ENCODE measurements at regions not wholly inside any gene's neighbourhood (a gene's known extent, or its start where the extent isn't known, plus 50 kb on each side); places are given as distances from the start of the nearest gene placed in this dataset.

DNA sequence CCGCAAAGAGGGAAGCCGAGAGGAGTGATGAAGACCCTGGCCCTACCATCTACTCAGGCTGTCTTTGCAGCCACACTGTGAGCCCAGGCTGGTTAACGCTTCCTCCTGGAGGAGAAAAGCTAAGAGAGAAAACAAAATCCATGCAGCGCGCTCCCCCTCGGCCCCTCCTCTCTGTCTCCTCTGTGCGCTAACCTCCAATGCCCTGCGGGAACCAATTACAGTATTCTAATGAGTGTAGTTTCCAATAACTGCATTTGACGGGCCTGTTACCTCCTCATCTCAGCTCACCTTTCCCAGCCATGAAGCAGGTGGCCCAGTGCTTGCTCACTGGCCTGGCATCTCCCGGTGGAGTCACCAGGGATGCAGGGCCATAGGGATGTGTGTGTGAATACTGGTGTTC, 565.5 kb downstream of the EBF1 start:
- H3K4me1 ChIP-seq = no peaks in the 10 kb centered on the region
- 90 to 91% methylated on average over 10 of the region's 10 CpGs for WGBS, 2 donors
- intact Hi-C loops (cut with DNase I) = no loop called here

DNA sequence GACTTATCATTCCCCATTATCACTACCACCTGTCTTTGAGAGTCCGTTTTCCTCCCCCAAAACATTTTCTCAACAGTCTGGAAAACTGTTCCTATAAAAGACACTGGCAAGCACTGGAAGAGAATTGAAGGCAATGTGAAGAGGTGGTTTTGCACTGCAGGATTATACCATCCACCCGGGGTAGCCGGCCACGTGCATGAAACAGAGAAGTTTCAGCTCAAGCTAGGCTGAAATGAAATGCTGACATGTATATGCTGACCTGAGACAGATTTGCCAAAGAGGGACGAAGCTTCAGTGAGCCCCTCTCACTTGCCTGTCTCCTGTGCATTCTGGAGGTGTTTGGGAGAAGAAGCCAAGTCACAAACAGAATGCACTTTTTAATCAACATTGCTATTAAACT, 567.0 kb downstream of the EBF1 start:
- DNase-seq (no peak), ATAC-seq (no peak)
- WGBS, 2 donors = 70 to 87% methylated on average over 5 of the region's 5 CpGs
- TF ChIP-seq POLR2A (IDR thresholded peaks at IDR 0.05) (no peak), CTCF (IDR thresholded peaks at IDR 0.05) (no peak)
- Histone ChIP-seq H3K27me3 (no peaks in the 10 kb centered on the region), H3K4me3 (no peak overlapping the region), H3K36me3 (replicated peaks in 1 of 2; ENCODE audit: insufficient read depth in 1 of 2, low read depth in 2 of 2) (no peaks in the 10 kb centered on the region), H3K9me3 (no peaks in the 10 kb centered on the region), H3K4me1 (no peaks in the 10 kb centered on the region), H3K27ac (no peak overlapping the region)
- intact Hi-C loops (cut with DNase I) = no loop called here

More for the DNA sequence above, 565.5 kb downstream of the EBF1 start:
- Histone ChIP-seq H3K9me3 (no peaks in the 10 kb centered on the region), H3K27me3 (no peaks in the 10 kb centered on the region), H3K36me3 (replicated peaks in 1 of 2; ENCODE audit: insufficient read depth in 1 of 2, low read depth in 2 of 2) (no peaks in the 10 kb centered on the region), H3K27ac (no peak overlapping the region), H3K4me3 (no peak overlapping the region)
- DNase-seq (no peak), ATAC-seq (no peak)
- TF ChIP-seq POLR2A (IDR thresholded peaks at IDR 0.05) (no peak), CTCF (IDR thresholded peaks at IDR 0.05) (no peak)

- Histone ChIP-seq H3K4me1 (no peaks in the 10 kb centered on the region), H3K9me3 (no peaks in the 10 kb centered on the region), H3K36me3 (replicated peaks in 1 of 2; ENCODE audit: insufficient read depth in 1 of 2, low read depth in 2 of 2) (no peaks in the 10 kb centered on the region), H3K27me3 (no peaks in the 10 kb centered on the region), H3K4me3 (no peak overlapping the region), H3K27ac (no peak overlapping the region)
- TF ChIP-seq POLR2A (IDR thresholded peaks at IDR 0.05) (no peak), CTCF (IDR thresholded peaks at IDR 0.05) (no peak)
- no peak for DNase-seq
- no peak for ATAC-seq
- intact Hi-C loops (cut with DNase I) = no loop called here
- 87 to 91% methylated on average over 2 of the region's 2 CpGs for WGBS, 2 donors
Measured at GRCh38 chr5:158531860-158532259, 567.9 kb downstream of the EBF1 start.

GRCh38 chr5:158530115-158530514, 569.6 kb downstream of the EBF1 start:
- DNase-seq (no peak), ATAC-seq (no peak)
- no peak overlapping the region for H3K4me3 ChIP-seq
- no peaks in the 10 kb centered on the region for H3K4me1 ChIP-seq
- H3K27me3 ChIP-seq = no peaks in the 10 kb centered on the region
- intact Hi-C loops (cut with DNase I) = no loop called here
- H3K36me3 ChIP-seq (replicated peaks in 1 of 2; ENCODE audit: insufficient read depth in 1 of 2, low read depth in 2 of 2) = no peaks in the 10 kb centered on the region
- no peaks in the 10 kb centered on the region for H3K9me3 ChIP-seq
- TF ChIP-seq POLR2A (IDR thresholded peaks at IDR 0.05) = no peak
- TF ChIP-seq CTCF (IDR thresholded peaks at IDR 0.05) = no peak
- H3K27ac ChIP-seq = no peak overlapping the region

GRCh38 chr5:158529454-158529853, 570.3 kb downstream of the EBF1 start:
- no peak for ATAC-seq
- H3K4me1 ChIP-seq = no peaks in the 10 kb centered on the region
- H3K9me3 ChIP-seq = no peaks in the 10 kb centered on the region
- no peak for TF ChIP-seq CTCF (IDR thresholded peaks at IDR 0.05)
- no peak for TF ChIP-seq POLR2A (IDR thresholded peaks at IDR 0.05)
- no peak for DNase-seq
- no peak overlapping the region for H3K4me3 ChIP-seq
- H3K27me3 ChIP-seq = no peaks in the 10 kb centered on the region
- intact Hi-C loops (cut with DNase I) = no loop called here
- H3K27ac ChIP-seq = no peak overlapping the region
- H3K36me3 ChIP-seq (replicated peaks in 1 of 2; ENCODE audit: insufficient read depth in 1 of 2, low read depth in 2 of 2) = no peaks in the 10 kb centered on the region
- WGBS, 2 donors = 50 to 53% methylated on average over 5 of the region's 5 CpGs
